ENCODE measurements at regions not wholly inside any gene's neighbourhood (a gene's known extent, or its start where the extent isn't known, plus 50 kb on each side); places are given as distances from the start of the nearest gene placed in this dataset.

DNA sequence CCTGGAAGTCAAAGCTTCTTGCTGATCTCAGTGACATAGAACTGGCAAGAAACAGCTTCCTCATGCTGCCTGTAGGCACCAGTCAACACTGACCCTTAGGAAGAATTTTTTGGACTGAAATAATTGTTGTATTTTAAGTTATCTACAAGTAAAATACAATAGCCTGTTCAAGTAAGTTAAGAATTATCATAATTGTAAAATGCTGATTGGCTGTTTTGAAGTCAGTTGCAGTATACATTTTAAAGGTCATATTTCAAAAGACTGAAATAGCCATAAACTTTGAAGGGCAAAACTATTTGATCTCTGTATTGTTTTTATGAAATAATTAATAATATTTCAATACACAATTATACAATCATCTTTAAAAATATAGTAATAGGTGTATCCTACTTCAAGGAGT is 794.9 kb downstream of the MAT2B start:
- DNase-seq (ENCODE audit: low spot score), result no peak
- TF ChIP-seq, protein P1, sequence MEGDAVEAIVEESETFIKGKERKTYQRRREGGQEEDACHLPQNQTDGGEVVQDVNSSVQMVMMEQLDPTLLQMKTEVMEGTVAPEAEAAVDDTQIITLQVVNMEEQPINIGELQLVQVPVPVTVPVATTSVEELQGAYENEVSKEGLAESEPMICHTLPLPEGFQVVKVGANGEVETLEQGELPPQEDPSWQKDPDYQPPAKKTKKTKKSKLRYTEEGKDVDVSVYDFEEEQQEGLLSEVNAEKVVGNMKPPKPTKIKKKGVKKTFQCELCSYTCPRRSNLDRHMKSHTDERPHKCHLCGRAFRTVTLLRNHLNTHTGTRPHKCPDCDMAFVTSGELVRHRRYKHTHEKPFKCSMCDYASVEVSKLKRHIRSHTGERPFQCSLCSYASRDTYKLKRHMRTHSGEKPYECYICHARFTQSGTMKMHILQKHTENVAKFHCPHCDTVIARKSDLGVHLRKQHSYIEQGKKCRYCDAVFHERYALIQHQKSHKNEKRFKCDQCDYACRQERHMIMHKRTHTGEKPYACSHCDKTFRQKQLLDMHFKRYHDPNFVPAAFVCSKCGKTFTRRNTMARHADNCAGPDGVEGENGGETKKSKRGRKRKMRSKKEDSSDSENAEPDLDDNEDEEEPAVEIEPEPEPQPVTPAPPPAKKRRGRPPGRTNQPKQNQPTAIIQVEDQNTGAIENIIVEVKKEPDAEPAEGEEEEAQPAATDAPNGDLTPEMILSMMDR (IDR thresholded peaks at IDR 0.05), result no peak
- Histone ChIP-seq H3K4me3 (no peak overlapping the region), H3K27ac (no peak overlapping the region)

DNA sequence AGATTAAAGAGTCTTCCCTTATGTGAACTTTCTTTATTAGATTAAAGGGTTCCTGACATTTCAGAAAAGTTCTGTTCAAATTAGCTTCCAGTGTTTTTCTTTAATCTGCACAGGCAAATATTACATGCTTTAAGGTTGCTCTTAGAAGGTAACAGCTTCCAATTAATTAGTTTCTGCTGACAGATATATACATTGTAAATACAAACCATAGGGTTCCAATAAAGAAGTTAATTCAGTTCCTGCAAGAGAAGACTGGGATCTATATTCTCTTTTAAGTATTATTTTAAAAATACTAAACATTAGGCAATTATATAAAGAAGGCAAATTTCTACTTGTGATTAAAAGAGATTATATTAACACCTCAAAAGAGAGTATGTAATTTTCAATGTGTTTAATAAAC is 795.7 kb downstream of the MAT2B start:
- Histone ChIP-seq H3K27ac (no peak overlapping the region), H3K4me3 (no peak overlapping the region)
- DNase-seq (ENCODE audit: low spot score), result no peak
- TF ChIP-seq, protein P1 (IDR thresholded peaks at IDR 0.05), result no peak

DNA sequence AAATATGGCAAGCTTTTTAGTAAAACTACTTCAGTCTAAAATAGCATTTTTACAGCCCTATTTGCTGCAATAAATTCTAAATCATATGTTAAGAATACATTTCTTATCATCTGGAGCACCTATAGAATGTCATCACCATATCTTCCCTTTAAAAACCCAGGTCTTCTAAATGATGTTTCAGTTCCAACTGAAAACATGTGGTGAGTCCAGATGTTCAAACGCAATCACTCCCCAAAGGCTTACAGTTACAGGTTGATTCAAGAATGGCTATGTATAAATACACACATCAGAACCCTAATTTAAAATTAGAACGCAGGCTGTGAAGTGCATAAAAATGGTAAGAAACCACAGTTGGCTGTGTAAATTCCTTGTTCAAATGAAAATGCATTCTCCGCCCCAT is 796.3 kb downstream of the MAT2B start:
- H3K4me3 ChIP-seq, result no peak overlapping the region
- DNase-seq (ENCODE audit: low spot score), result no peak
- H3K27ac ChIP-seq, result no peak overlapping the region
- TF ChIP-seq, protein P1 (IDR thresholded peaks at IDR 0.05), result no peak

DNA sequence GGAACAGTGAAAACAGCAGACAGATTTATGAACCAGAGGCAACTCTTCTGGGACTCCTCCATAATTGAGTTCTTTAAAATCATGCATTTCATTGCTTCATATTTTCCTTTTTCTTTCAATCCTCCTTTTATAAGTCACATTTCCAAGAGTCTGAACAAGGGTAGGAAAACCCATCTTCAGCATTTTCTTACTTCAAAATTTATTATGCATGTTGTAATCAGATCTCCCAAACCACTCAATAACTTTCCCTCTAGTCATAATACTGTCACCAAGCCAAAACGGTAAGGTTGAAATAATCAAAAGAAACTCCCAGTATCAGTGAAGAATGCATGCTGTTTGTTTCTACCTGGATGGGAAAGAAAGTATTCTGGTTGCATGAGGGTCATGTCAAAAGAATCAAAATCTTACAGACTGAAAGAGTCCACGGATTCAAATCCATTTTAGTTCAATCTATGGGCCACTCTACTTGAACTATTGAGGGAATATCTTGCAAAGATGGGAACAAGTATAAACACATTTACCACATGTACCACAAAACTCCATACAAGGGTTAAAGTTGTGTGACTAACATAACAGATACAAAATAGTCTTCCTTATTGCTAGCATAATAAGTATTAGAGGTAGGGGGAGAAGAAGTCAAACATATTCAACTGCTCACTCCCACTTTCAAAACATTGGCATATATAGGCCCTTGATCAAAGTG is 797.3 kb downstream of the MAT2B start:
- Histone ChIP-seq H3K4me3 (no peak overlapping the region), H3K27ac (no peak overlapping the region)
- TF ChIP-seq, protein P1 (IDR thresholded peaks at IDR 0.05), result no peak
- no peak for DNase-seq (ENCODE audit: low spot score)

DNA sequence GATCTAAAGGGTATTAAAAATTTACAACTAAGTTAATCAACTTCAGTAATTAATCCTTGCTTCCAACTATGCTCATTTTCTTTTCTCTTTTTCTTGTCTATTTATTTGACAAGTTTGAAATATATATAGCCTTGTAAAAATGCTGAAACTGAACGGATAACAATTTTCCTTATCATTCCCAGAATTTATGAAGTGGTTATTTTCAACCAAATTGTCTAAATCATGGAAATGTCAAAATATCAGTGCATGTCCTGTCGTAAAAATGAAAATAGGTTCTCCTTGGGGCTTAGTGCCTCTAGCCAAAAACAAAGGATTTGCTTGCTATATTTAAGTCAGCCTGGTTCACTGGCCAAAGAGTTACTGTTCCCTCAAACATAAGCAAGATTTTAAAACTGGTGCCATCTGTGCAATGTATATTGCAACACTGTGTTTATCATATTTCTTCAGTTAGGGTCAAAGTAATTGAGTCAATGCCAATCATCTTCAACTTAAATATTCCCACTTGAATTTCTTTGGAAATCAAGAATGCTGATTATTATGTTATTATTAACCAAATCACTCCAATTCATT is 798.3 kb downstream of the MAT2B start:
- TF ChIP-seq, protein P1 (IDR thresholded peaks at IDR 0.05), result no peak
- DNase-seq (ENCODE audit: low spot score), result no peak
- Histone ChIP-seq H3K27ac (no peak overlapping the region), H3K4me3 (no peak overlapping the region)

DNA sequence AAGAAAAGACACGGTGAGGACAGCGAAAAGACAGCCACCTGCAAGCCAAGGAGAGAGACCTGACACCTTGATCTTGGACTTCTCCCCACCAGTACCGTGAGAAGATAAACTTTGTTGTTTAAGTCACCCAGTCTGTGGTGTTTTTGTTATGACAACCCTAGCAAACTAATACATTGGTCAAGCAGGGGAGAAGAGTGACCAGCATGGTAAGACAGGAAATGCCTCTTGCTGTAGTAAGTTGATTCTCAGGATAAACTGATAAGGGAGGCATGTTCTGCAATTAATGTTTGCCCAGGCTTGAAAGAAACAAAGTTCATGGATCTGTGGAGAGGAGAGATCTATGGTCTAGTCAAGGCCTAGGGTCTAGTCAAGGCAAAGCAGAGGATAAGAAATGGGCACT is 801.2 kb downstream of the MAT2B start:
- no peak overlapping the region for H3K27ac ChIP-seq
- H3K4me3 ChIP-seq, result no peak overlapping the region
- TF ChIP-seq, protein P1 (IDR thresholded peaks at IDR 0.05), result no peak
- no peak for DNase-seq (ENCODE audit: low spot score)

DNA sequence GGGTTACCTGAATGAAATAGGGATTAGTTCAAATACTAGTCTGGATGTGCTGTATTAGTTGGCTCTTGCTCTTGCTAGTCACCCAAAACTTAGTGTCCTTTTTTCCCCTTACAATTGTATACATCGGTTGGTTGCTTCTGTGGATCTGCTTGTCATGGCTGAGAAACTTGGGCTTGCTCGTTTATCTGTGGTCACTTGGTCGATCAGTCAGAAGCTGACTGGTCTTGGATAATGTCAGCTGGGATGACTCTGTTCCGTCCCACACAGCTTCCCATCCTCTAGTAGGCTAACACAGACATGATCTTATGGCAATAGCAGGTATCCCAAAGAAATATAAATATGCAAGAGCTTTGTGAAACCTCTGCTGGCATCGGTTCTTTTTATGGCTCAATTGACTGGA is 807.4 kb downstream of the MAT2B start:
- Histone ChIP-seq H3K4me3 (no peak overlapping the region), H3K27ac (no peak overlapping the region)
- TF ChIP-seq, protein P1 (IDR thresholded peaks at IDR 0.05), result no peak
- no peak for DNase-seq (ENCODE audit: low spot score)
